CD4-positive, CD25-positive, alpha-beta regulatory T cell (primary cell): ENCODE measurements at regions not wholly inside any gene's neighbourhood (a gene's known extent, or its start where the extent isn't known, plus 50 kb on each side); places are given as distances from the start of the nearest gene placed in this dataset.
"Not testable (repeated sequence)": the region's sequence is repeated elsewhere in the genome, so short reads cannot be mapped to it uniquely, and the experiment has no call there.

ENCODE experiments used
- ATAC-seq, 2 donors: fragments of 150-1000 bp; cut with Tn5 transposase; one replicate each; pipeline ENCODE4 v1.10.0; 2021; ENCODE audit warnings: low read depth in 2 of 2, moderate number of reproducible peaks in 2 of 2, moderate library complexity in 1 of 2
- DNase-seq, 3 donors: peaks; one replicate each; pipeline versions ENCODE4 v3.0.0 to v3.0.0-alpha.2; 2012 to 2022; ENCODE audit warnings: mixed read lengths in 1 of 3
- H3K27ac ChIP-seq: one replicate; pipeline ENCODE4 v1.7.0; 2013; ENCODE audit warnings: mild to moderate bottlenecking, low read length; ENCODE audit not compliant: insufficient read depth, poor library complexity, severe bottlenecking
- H3K27me3 ChIP-seq: one replicate; pipeline ENCODE4 v1.7.0; 2013; ENCODE audit warnings: low read length; ENCODE audit not compliant: control insufficient read depth, insufficient read depth
- H3K36me3 ChIP-seq: one replicate; pipeline ENCODE4 v1.7.0; 2013; ENCODE audit warnings: mild to moderate bottlenecking, low read length, moderate library complexity; ENCODE audit not compliant: control insufficient read depth, insufficient read depth
- H3K4me1 ChIP-seq: 2 replicates; pipeline ENCODE4 v1.7.0; 2013; ENCODE audit warnings: mild to moderate bottlenecking, low read length; ENCODE audit not compliant: insufficient read depth, control insufficient read depth, poor library complexity, severe bottlenecking
- H3K4me3 ChIP-seq: one replicate; pipeline ENCODE4 v1.7.0; 2013; ENCODE audit warnings: low read depth, mild to moderate bottlenecking, low read length, moderate library complexity
- H3K9me3 ChIP-seq, 2 experiments: 1 replicate in 1 of 2; 2 replicates in 1 of 2; pipeline ENCODE4 v1.7.0; 2013; ENCODE audit warnings: low read length in 2 of 2, mild to moderate bottlenecking in 1 of 2, moderate library complexity in 1 of 2; ENCODE audit not compliant: control insufficient read depth in 2 of 2
- H3K27ac Mint-ChIP-seq, 3 donors: one replicate each; pipeline ENCODE4 v1.8.0; 2020 to 2022; ENCODE audit warnings: mild to moderate bottlenecking in 3 of 3, mixed read lengths in 3 of 3, moderate library complexity in 2 of 3
- H3K27me3 Mint-ChIP-seq: one replicate; pipeline ENCODE4 v1.8.0; 2022; ENCODE audit warnings: mild to moderate bottlenecking, mixed read lengths
- H3K36me3 Mint-ChIP-seq: one replicate; pipeline ENCODE4 v1.8.0; 2020; ENCODE audit warnings: mixed read lengths
- H3K4me1 Mint-ChIP-seq, 4 donors: one replicate each; pipeline ENCODE4 v1.8.0; 2020 to 2022; ENCODE audit warnings: mixed read lengths in 4 of 4, mild to moderate bottlenecking in 1 of 4
- H3K4me3 Mint-ChIP-seq, 4 donors: one replicate each; pipeline ENCODE4 v1.8.0; 2020 to 2022; ENCODE audit warnings: mild to moderate bottlenecking in 4 of 4, mixed read lengths in 4 of 4, moderate library complexity in 3 of 4
- H3K9me3 Mint-ChIP-seq, 7 donors: one replicate each; pipeline ENCODE4 v1.8.0; 2020 to 2022; ENCODE audit warnings: mixed read lengths in 7 of 7, mild to moderate bottlenecking in 3 of 7, moderate library complexity in 2 of 7

- no peak overlapping the region for H3K27ac ChIP-seq
- Mint-ChIP-seq H3K9me3 (peaks cover 0 to 15% (median 7%) of the 10 kb centered on the region in 7 donors), H3K36me3 (no peaks in the 10 kb centered on the region), H3K4me1 (no peaks in the 10 kb centered on the region), H3K27ac (no peak overlapping the region), H3K27me3 (no peaks in the 10 kb centered on the region), H3K4me3 (no peak overlapping the region)
- H3K36me3 ChIP-seq: no peaks in the 10 kb centered on the region
- no peaks in the 10 kb centered on the region for H3K9me3 ChIP-seq
- no peaks in the 10 kb centered on the region for H3K4me1 ChIP-seq
- no peak for DNase-seq
- H3K4me3 ChIP-seq: no peak overlapping the region
- no peak for ATAC-seq
- H3K27me3 ChIP-seq: no peaks in the 10 kb centered on the region
Measured at GRCh38 chr6:81262656-81263055, 489.8 kb downstream of the TENT5A start.

- H3K9me3 ChIP-seq, H3K27ac ChIP-seq, H3K27me3 Mint-ChIP-seq, H3K36me3 Mint-ChIP-seq, ATAC-seq, H3K4me3 Mint-ChIP-seq, H3K4me1 ChIP-seq, H3K4me1 Mint-ChIP-seq, H3K4me3 ChIP-seq, H3K36me3 ChIP-seq, H3K27me3 ChIP-seq, H3K27ac Mint-ChIP-seq, DNase-seq: not testable (repeated sequence)
- peaks cover 0 to 26% (median 10%) of the 10 kb centered on the region in 7 donors for H3K9me3 Mint-ChIP-seq
Measured at GRCh38 chr6:81256223-81256622, 496.3 kb downstream of the TENT5A start.

DNA sequence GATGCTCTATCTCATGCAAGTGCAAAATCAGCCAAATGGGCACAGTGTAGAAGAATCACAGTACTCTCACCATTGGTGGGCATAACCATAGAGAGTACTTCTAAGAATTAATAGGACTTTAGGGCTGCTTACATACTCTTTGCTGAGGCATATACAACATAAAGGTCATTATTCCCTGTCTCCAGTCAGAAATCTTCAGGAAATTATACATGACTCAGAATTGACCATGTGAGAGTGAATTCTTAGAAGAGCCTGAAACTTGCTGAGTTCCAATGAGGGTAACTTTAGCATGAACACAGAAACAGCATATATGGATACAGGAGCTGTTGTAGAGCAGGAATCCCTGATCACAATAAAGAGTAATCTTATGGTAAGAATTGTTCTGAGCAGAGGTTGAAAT, 498.7 kb downstream of the TENT5A start:
- Histone ChIP-seq H3K27me3 (no peaks in the 10 kb centered on the region), H3K9me3 (no peaks in the 10 kb centered on the region), H3K27ac (no peak overlapping the region), H3K4me3 (no peak overlapping the region), H3K4me1 (no peaks in the 10 kb centered on the region), H3K36me3 (no peaks in the 10 kb centered on the region)
- no peak for DNase-seq
- Mint-ChIP-seq H3K4me3 (no peak overlapping the region), H3K27me3 (no peaks in the 10 kb centered on the region), H3K9me3 (peaks cover 0 to 21% (median 10%) of the 10 kb centered on the region in 7 donors), H3K4me1 (no peaks in the 10 kb centered on the region), H3K27ac (no peak overlapping the region), H3K36me3 (no peaks in the 10 kb centered on the region)
- ATAC-seq: no peak

GRCh38 chr6:81252231-81252630, 500.2 kb downstream of the TENT5A start:
- no peaks in the 10 kb centered on the region for H3K4me1 Mint-ChIP-seq
- Histone ChIP-seq H3K27ac (no peak overlapping the region), H3K27me3 (no peaks in the 10 kb centered on the region), H3K36me3 (no peaks in the 10 kb centered on the region), H3K4me3 (no peak overlapping the region), H3K9me3 (no peaks in the 10 kb centered on the region), H3K4me1 (no peaks in the 10 kb centered on the region)
- H3K27ac Mint-ChIP-seq: no peak overlapping the region
- no peak for DNase-seq
- peaks cover 0 to 18% (median 8%) of the 10 kb centered on the region in 7 donors for H3K9me3 Mint-ChIP-seq
- H3K36me3 Mint-ChIP-seq: no peaks in the 10 kb centered on the region
- H3K4me3 Mint-ChIP-seq: no peak overlapping the region
- H3K27me3 Mint-ChIP-seq: no peaks in the 10 kb centered on the region
- ATAC-seq: no peak

- no peaks in the 10 kb centered on the region for H3K27me3 Mint-ChIP-seq
- DNase-seq (no peak), ATAC-seq (no peak)
- no peaks in the 10 kb centered on the region for H3K9me3 ChIP-seq
- H3K36me3 Mint-ChIP-seq: no peaks in the 10 kb centered on the region
- peaks cover 0 to 11% (median 2%) of the 10 kb centered on the region in 7 donors for H3K9me3 Mint-ChIP-seq
- no peak overlapping the region for H3K27ac ChIP-seq
- H3K36me3 ChIP-seq: no peaks in the 10 kb centered on the region
- H3K27ac Mint-ChIP-seq: no peak overlapping the region
- no peak overlapping the region for H3K4me3 ChIP-seq
- no peaks in the 10 kb centered on the region for H3K4me1 ChIP-seq
- no peak overlapping the region for H3K4me3 Mint-ChIP-seq
- H3K27me3 ChIP-seq: no peaks in the 10 kb centered on the region
- H3K4me1 Mint-ChIP-seq: no peaks in the 10 kb centered on the region
Measured at GRCh38 chr6:81246200-81246599, 506.3 kb downstream of the TENT5A start.

DNA sequence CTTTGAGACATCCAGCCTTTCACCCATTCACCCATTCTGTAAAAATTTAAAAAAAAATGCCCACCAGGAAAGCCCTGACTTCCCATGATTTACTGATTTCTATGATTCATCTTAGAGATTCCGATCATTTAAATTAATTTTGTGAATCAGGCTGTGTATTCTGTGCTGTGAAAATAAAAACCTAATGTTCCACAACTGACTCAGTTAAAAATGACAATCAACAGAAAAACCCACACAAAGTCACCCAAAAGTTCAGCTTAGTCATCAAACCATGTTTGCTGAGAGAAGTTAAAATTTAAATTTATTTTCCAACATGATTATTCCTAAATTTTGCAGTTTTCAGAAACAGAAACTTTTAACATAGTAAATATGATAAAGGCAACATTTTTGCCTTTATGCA, 509.9 kb downstream of the TENT5A start:
- ATAC-seq (no peak), DNase-seq (no peak)
- Histone ChIP-seq H3K9me3 (no peaks in the 10 kb centered on the region), H3K27ac (no peak overlapping the region), H3K36me3 (no peaks in the 10 kb centered on the region), H3K4me1 (no peaks in the 10 kb centered on the region), H3K27me3 (no peaks in the 10 kb centered on the region), H3K4me3 (no peak overlapping the region)
- Mint-ChIP-seq H3K27ac (no peak overlapping the region), H3K27me3 (no peaks in the 10 kb centered on the region), H3K4me3 (no peak overlapping the region), H3K4me1 (no peaks in the 10 kb centered on the region), H3K9me3 (peaks cover 0 to 8% (median 2%) of the 10 kb centered on the region in 7 donors), H3K36me3 (no peaks in the 10 kb centered on the region)

DNA sequence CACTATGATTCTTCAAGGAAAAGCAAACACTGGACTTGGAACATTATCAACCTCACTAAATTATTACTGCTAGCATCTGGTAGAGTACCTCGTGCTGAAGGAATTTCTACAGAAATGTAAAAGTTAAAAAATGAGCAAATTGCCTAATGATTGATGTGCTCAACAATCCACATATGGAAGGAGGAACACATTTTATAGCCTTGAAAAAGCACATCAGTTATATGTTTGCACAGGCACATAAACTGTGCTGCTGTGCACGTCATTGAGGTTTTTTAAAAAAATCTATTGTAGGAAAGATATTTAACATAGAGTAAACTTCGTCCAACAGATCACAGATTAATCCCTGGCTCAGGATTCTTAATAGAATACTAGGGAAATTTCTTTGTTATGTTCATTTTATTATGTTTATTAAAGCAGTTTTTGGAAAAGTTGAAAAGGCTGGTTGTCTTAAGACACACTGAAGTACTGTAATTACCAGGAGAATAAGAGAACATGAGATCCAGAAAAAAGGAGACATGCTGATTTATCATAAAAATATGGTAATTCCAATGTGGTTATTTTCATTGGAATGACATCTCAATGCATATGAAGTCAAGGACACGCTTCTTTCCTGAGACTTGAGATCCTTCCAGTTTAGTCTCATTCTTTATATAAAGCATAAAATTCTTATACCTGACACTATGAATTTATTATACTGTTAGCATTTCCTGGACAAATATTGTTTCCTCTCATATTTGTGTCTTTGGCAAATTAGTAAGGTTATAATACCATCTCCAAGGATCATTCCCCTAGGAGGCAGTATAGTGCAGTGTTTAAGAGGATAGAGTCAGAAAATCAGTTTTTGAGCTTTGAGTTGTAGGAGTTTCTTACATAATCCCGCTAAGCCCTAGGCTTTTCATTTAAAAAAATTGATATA, 511.1 kb downstream of the TENT5A start:
- H3K9me3 Mint-ChIP-seq: peaks cover 0 to 8% (median 2%) of the 10 kb centered on the region in 7 donors
- Histone ChIP-seq H3K36me3 (no peaks in the 10 kb centered on the region), H3K27ac (no peak overlapping the region), H3K4me3 (no peak overlapping the region), H3K4me1 (no peaks in the 10 kb centered on the region), H3K27me3 (no peaks in the 10 kb centered on the region), H3K9me3 (no peaks in the 10 kb centered on the region)
- DNase-seq (no peak), ATAC-seq (no peak)
- no peaks in the 10 kb centered on the region for H3K36me3 Mint-ChIP-seq
- no peaks in the 10 kb centered on the region for H3K4me1 Mint-ChIP-seq
- no peak overlapping the region for H3K4me3 Mint-ChIP-seq
- H3K27ac Mint-ChIP-seq: no peak overlapping the region
- H3K27me3 Mint-ChIP-seq: no peaks in the 10 kb centered on the region

GRCh38 chr6:81238390-81238789, 514.1 kb downstream of the TENT5A start:
- no peak overlapping the region for H3K4me3 Mint-ChIP-seq
- Histone ChIP-seq H3K9me3 (no peaks in the 10 kb centered on the region), H3K27me3 (no peaks in the 10 kb centered on the region), H3K27ac (no peak overlapping the region), H3K4me1 (no peaks in the 10 kb centered on the region), H3K4me3 (no peak overlapping the region), H3K36me3 (no peaks in the 10 kb centered on the region)
- no peaks in the 10 kb centered on the region for H3K4me1 Mint-ChIP-seq
- H3K27ac Mint-ChIP-seq: no peak overlapping the region
- DNase-seq (no peak), ATAC-seq (no peak)
- H3K27me3 Mint-ChIP-seq: no peaks in the 10 kb centered on the region
- peaks cover 0 to 4% (median 0%) of the 10 kb centered on the region in 7 donors for H3K9me3 Mint-ChIP-seq
- no peaks in the 10 kb centered on the region for H3K36me3 Mint-ChIP-seq
